Fibroblast of lung (primary cell): ENCODE measurements at regions not wholly inside any gene's neighbourhood (a gene's known extent, or its start where the extent isn't known, plus 50 kb on each side); places are given as distances from the start of the nearest gene placed in this dataset.

ENCODE experiments used
- CTCF ChIP-seq, 2 donors: IDR thresholded peaks in 1 of 2; conservative IDR thresholded peaks in 1 of 2; 1 replicate in 1 of 2; 2 replicates in 1 of 2; pipeline ENCODE4 v1.5.1; 2011 to 2012; ENCODE audit warnings: low read length in 2 of 2, control low read depth in 1 of 2, inconsistent platforms in 1 of 2, low read depth in 1 of 2, mild to moderate bottlenecking in 1 of 2
- EZH2 ChIP-seq: IDR thresholded peaks from 2 replicates; pipeline ENCODE4 v1.5.1; 2012; ENCODE audit warnings: low read length, control low read depth, mild to moderate bottlenecking; ENCODE audit errors: missing control alignments

- TF ChIP-seq CTCF (conservative IDR thresholded peaks at IDR 0.05 in 1 of 2, IDR thresholded peaks at IDR 0.05 in 1 of 2; ENCODE audit: low read depth in 1 of 2, low read length in 2 of 2) (no peak), EZH2 (no peak)
These were observed 139.3 kb downstream of the IRF8 start for GRCh38 chr16:86037999-86038925.
